Middle frontal gyrus (tissue), 1 donor: ENCODE measurements at regions not wholly inside any gene's neighbourhood (a gene's known extent, or its start where the extent isn't known, plus 50 kb on each side); places are given as distances from the start of the nearest gene placed in this dataset.
"Not testable (repeated sequence)": the region's sequence is repeated elsewhere in the genome, so short reads cannot be mapped to it uniquely, and the experiment has no call there.

Source experiments
- DNase-seq: peaks from one replicate; pipeline ENCODE4 v3.0.0-alpha.2; 2015; ENCODE audit warnings: low spot score; ENCODE audit errors: extremely low spot score

GRCh38 chr2:58497168-58497567 lies 256.0 kb upstream of the FANCL start:
- no peak for DNase-seq

DNA sequence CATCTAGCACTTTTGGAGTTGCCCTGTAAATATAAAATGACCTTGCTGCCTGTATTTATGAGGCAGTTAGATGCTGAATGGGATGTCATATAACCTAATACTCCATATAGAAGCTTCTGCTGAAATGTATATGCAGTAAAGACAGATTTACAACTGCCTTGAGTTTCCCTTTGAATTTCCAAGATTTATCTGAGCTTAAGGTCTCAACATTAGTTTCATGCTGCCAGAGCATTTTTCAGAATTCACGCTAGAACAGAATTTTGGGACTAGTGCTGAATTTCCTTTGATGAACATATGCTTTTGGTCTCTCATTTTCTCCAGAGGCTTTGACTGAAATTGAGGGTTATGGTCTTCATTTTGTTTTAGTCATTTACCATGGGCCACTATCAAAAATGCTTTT lies 254.7 kb upstream of the FANCL start:
- no peak for DNase-seq

DNA sequence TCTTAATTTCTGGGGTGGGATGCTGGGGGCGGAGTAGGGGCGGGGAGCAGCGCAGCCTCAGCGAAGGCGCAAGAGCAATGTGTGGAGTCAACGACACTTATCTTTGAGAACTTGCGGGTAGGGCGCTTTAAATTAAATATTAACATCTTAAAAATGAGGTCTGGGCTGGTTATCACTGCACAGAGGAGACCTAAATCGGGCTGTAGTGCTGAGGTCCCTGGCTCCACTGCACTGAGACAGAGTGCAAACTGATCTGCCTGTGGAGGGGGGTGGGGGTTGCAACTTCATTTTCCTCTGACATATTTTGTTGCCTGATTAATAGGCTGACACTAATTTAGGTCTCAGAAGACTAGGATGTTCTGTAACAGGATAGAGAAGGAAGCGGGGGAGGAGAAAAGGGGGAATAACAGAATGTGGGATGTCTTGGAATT lies 253.0 kb upstream of the FANCL start:
- no peak for DNase-seq

DNA sequence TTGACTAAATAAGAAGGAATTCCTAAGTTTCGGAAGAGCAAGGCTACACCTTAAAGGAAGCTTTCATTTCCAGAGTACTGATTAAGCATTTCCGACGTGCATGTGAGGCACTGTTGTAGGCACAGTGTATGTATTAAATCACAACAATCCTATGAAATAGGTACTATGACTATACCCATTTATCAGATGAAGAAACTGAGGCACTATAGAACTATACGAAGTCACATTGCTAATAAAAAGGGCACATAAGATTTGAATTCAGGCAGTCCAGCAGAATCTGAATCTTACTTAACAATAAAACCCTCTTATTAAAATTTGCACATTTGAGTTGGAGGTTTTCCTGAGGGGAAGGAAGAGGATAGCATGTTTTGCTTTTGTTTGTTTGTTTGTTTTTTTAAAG lies 243.5 kb upstream of the FANCL start:
- DNase-seq = no peak

GRCh38 chr2:58484221-58484620 lies 243.1 kb upstream of the FANCL start:
- DNase-seq = no peak

- no peak for DNase-seq
Observed at GRCh38 chr2:58483307-58483706, 242.2 kb upstream of the FANCL start.

DNA sequence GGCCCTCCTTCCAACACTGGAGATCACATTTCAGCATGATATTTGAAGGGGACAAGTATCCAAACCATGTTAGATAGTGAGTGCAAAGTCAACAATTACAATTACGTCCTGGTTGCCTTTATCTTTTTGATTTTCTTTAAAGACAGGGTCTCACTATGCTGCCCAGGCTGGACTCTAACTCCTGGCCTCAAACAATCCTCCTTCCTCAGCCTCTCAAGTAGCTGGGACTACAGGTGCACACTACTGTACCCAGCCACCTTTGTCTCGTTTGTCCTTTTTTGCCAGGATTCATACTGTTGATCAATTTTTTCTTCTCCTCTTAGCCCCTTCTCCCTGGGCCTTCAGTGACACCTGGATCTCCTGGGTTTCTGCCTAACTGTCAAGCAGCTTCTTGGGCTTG lies 240.5 kb upstream of the FANCL start:
- DNase-seq = no peak

DNA sequence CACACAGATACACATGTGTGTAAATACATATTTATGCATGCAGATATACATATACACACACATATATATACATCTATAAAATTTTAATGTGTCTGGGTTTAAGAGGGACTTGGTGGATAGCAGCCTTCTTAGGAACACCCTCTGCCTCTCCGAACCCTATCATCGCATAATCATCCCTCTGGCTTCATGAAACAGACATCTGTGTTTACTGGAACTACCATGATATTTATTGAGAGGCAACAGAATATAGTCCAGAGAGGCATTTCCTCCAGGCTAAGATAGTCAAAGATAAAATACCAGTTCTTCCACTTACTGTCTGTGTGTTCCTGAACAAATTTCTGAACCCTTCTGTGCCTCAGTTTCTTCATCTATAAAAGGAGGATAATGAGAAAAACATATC lies 239.0 kb upstream of the FANCL start:
- no peak for DNase-seq

- DNase-seq = no peak
Observed at GRCh38 chr2:58479535-58480140, 238.5 kb upstream of the FANCL start.

GRCh38 chr2:58476556-58476955 lies 235.4 kb upstream of the FANCL start:
- DNase-seq = no peak

DNA sequence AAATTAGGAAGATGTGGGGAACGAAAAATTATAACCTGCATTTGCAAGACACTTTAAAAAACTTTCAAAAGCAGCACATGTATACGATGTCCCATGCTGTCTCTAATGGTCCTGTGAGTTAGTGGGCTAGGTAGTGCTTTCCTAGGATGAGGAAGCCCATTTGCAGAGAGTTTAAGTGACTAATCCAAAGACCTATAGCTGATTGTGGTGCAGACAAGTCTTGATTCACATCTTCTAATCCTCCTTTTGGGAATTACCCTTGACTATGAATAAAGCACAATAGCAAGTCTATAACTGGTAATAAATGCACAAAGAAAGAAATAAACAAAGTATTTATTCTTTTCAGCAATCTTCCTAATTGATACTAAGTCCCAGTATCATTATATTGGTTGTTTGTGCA lies 234.6 kb upstream of the FANCL start:
- DNase-seq = no peak

- DNase-seq = no peak
Observed at GRCh38 chr2:58473165-58473564, 232.0 kb upstream of the FANCL start.

DNA sequence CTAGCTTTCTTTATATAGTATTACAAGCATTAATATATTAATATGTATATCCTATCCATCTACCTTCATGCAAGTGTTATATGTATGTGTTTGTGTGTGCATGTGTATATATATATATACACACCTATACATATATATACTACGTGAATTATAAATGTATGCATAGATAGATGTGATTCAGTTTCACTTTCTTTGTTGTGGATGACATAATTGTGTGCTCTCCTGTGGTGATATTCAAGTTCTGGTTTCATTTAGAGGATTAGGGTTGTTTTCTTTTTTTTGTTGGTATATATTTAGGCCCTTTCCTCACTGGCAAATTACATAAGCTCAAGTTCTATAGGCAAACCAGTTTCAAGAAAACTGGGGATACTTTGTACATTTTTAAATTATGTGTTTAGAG lies 225.7 kb upstream of the FANCL start:
- DNase-seq = no peak

DNA sequence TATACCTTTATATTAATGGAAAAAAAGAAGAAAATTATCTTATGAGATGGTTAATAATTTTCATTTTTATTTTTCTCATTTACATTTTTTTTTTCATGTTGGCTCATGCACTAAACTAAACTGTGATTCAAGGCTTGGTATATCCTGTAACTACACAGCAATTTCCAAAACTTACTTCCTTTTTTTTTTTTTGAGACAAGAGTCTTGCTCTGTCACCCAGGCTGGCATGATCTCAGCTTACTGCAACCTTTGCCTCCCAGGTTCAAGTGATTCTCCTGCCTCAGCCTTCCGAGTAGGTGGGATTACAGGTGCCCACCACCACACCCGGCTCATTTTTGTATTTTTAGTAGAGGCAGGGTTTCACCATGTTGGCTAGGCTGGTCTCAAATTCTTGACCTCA lies 224.9 kb upstream of the FANCL start:
- not testable (repeated sequence) for DNase-seq

DNA sequence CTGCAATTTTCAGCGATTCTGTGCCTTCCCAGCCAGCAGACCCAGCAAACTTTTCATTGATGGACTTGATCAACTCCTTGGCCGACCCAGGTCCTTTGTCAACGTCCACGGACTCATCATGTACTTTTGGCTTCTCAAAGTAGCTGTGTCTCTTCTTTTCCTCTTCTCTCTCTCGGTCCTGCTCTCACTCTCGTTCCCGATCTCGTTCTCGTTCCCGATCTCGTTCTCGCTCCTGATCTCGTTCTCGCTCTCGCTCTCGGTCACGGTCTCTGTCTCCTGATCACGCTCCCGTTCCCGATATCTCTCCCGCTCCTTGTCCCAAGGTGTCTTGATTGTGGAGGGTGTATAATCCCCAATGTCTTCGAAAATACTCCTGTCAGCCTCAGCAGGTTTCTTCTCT lies 219.5 kb upstream of the FANCL start:
- no peak for DNase-seq

DNA sequence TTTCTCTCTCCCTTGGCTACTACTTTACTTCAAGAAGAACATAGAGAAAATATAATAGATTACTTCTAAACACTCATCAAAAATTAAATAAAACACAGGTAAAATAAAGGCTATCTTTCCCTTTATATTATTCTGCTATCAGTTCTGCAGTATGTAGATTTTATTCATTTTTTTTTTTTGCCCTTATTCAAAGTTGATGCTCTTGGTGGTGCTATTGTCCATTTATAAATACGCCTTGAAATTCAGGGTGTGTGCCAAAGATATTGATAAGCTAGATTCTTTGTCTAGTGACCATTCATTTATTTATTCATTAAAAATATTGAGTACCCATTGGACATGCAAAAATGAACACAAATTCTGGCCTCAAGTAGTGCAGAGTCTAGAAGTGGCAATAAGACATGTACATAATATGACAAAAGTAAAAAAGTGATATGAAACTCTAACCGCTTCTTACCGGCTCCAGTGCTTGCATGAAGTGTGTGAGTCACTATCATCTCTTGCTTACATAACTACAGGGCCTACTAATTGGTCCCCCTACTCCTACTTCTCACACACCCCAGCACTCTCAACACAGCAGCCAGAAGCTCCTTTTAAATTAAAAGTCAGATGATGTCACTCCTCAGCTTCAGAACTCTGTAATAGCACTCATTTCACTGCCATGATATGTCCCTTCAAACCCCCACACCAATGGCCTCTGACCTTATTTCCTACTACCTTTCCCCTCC lies 208.3 kb upstream of the FANCL start:
- DNase-seq = no peak

GRCh38 chr2:58448845-58449244 lies 207.7 kb upstream of the FANCL start:
- no peak for DNase-seq

GRCh38 chr2:58448065-58448507 lies 207.0 kb upstream of the FANCL start:
- peak; percentile 58 for DNase-seq

GRCh38 chr2:58447586-58447985 lies 206.5 kb upstream of the FANCL start:
- DNase-seq = no peak

- no peak for DNase-seq
Observed at GRCh38 chr2:58441643-58442042, 200.5 kb upstream of the FANCL start.

GRCh38 chr2:58436872-58437271 lies 195.7 kb upstream of the FANCL start:
- DNase-seq = no peak

DNA sequence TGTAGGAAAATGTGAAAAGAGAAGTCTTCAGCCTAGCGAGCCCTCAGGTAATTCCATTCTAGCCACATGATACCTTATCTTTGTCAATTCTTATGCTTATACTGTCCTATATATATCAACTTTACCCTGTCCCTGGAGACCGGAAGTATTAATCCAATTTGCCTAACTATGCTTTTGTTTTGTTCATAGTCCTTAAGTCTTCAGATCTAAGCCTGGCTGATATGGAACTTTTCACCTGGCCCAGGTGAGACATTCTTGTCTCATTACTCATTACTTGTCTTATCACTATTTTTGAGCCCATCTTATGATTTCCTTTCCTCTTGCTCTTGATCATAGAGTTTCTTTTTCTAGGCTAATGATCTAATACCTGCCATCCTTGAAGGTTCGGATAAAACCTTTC lies 194.1 kb upstream of the FANCL start:
- DNase-seq = no peak

- DNase-seq = no peak
Observed at GRCh38 chr2:58434692-58435091, 193.6 kb upstream of the FANCL start.
